ENCODE measurements at regions not wholly inside any gene's neighbourhood (a gene's known extent, or its start where the extent isn't known, plus 50 kb on each side); places are given as distances from the start of the nearest gene placed in this dataset.

- no peak for TF ChIP-seq ZNF274 (IDR thresholded peaks at IDR 0.05; ENCODE audit: low read depth, low read length)
- H3K4me3 ChIP-seq (ENCODE audit: low read length), result no peak overlapping the region
Observed at GRCh38 chr4:171759274-171759673, 53.9 kb upstream of the GALNTL6 start.

DNA sequence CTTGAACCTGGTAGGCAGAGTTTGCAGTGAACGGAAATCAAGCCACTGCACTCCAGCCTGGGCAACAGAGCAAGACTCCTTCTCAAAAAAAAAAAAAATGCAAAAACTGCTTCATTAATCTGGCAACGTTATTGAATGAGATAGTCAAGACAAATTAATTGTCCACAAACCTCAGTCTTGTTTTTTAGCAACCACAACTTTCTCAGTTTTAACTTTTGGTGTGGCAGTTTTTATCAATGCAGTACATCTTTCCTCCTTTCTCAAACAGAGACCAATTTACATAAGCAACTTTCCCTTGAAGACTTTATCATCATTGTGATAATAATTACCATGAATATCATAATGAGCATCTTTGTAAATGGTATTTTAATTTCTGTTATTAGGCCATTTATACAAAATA is 61.7 kb upstream of the GALNTL6 start:
- H3K4me3 ChIP-seq (ENCODE audit: low read length), result no peak overlapping the region
- TF ChIP-seq ZNF274 (IDR thresholded peaks at IDR 0.05; ENCODE audit: low read depth, low read length), result no peak

DNA sequence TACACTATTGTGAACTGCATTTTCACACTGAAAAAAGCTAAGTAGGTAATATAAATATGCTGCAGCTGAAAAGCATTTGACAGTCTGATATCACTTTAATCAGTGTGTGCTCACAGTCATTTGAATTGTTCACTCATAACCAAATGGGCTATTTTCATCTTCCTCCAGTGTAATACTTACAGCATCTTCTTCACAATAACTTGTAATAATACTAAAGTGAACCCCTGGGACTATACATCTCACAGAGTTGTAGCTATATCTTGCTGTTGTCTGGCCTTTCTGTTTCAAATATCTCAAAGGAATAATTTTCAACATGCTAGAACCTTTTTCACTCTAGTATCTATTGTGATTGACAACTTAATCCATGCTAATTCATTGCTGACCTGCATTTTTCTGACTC is 66.8 kb upstream of the GALNTL6 start:
- no peak for TF ChIP-seq ZNF274 (IDR thresholded peaks at IDR 0.05; ENCODE audit: low read depth, low read length)
- no peak overlapping the region for H3K4me3 ChIP-seq (ENCODE audit: low read length)

DNA sequence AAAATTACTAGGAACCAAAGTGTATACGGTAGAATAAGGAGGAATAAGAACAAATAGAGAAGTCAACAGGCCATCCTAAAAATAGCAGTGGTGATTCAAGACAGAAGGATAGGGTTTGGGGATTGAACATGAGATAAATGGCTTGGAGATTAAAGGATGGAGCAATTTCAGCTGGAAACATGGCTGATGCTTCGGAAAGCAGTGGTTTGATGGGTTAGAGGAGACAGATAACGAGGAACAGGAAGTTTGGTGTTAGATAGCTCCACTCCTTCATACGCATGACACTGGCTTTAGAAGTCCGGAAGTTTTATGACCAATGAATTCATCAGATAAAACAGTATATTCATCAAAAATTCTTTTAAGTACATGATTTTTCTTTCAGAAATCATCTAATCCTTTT is 70.8 kb upstream of the GALNTL6 start:
- no peak for TF ChIP-seq ZNF274 (IDR thresholded peaks at IDR 0.05; ENCODE audit: low read depth, low read length)
- no peak overlapping the region for H3K4me3 ChIP-seq (ENCODE audit: low read length)

- H3K4me3 ChIP-seq (ENCODE audit: low read length), result no peak overlapping the region
- no peak for TF ChIP-seq ZNF274 (IDR thresholded peaks at IDR 0.05; ENCODE audit: low read depth, low read length)
Observed at GRCh38 chr4:171727185-171727584, 86.0 kb upstream of the GALNTL6 start.

DNA sequence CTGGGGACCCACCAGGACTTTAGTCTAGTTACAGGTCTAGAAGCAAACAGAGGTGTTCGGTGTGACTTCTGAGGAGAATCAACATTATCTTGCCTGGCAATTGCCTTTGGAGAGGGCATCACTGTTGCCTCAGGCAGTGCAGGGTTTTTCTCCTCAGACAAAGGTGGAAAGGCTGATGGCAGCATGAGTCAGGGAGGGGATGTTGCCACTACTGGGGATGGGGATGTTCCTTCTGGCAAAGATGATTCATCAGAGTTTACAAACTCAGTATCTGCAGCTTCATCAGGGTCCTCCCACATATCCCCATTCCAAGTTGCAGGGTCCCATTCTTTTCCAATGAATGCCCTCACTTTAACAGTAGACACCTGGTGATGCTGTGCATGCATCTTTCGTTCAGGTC is 91.3 kb upstream of the GALNTL6 start:
- H3K4me3 ChIP-seq (ENCODE audit: low read length), result no peak overlapping the region
- no peak for TF ChIP-seq ZNF274 (IDR thresholded peaks at IDR 0.05; ENCODE audit: low read depth, low read length)

- no peak overlapping the region for H3K4me3 ChIP-seq (ENCODE audit: low read length)
- no peak for TF ChIP-seq ZNF274 (IDR thresholded peaks at IDR 0.05; ENCODE audit: low read depth, low read length)
Observed at GRCh38 chr4:171719691-171720090, 93.5 kb upstream of the GALNTL6 start.

DNA sequence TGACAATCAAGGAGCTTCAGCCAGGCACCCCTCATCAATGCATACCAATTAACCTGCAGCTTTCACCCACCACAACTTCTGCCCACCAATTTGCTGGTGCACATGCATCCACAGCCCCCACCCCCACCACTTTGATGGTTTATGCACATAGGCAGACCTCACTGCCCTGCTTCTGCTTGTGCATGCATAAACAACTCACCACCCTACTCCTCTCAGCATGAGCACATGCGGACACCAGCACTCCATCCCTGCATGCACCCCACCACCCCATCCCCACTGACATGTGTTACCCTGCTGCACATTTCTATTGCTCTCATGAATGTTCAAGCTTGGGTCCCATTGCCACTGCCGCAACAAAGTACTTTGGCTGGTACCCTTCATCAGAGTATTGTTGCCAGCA is 94.5 kb upstream of the GALNTL6 start:
- H3K4me3 ChIP-seq (ENCODE audit: low read length), result no peak overlapping the region
- no peak for TF ChIP-seq ZNF274 (IDR thresholded peaks at IDR 0.05; ENCODE audit: low read depth, low read length)

- H3K4me3 ChIP-seq (ENCODE audit: low read length), result no peak overlapping the region
- no peak for TF ChIP-seq ZNF274 (IDR thresholded peaks at IDR 0.05; ENCODE audit: low read depth, low read length)
Observed at GRCh38 chr4:171718069-171718468, 95.1 kb upstream of the GALNTL6 start.

DNA sequence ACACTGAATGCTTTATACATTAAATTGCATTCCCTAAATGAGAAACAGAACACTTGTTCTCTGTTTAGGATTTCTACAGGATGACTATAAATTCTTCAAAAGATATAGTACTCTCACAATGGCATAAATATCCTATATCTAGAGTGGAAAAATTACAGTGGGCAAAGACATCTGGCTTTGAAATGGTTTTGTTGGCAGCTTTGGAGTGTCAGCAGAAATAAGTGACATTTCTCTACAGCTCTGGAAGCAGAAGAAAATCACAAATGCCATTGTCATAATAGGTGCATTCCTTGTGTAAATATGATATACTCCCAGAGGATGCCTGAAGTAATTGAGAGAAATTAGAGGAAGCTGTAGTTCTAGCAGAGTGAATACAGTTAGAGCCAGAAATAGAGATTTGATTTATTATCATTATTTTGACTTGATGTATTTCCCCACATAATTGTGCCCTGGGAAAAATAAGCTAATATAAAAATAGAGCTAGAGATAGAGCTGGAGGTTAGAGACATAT is 95.9 kb upstream of the GALNTL6 start:
- H3K4me3 ChIP-seq (ENCODE audit: low read length), result no peak overlapping the region
- no peak for TF ChIP-seq ZNF274 (IDR thresholded peaks at IDR 0.05; ENCODE audit: low read depth, low read length)

DNA sequence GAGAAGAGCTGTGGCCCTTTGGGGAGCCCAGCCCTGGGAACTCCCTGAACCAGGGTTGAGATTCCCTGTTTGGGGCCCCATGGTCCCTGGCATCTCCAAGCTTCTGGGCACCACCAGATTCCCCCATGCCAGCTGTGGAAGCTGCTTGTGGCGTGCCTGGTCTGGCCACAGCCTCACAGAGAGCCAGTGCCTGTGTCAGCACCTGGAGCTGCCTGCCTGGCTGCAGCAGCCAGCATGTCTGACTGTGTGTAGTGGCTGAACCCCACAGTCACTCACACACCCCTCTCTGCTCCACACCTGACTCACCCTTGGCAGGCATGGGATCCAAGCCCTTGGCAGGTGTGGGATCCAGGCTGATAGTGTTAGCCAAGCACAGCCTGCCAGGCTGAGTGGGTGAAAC is 97.2 kb upstream of the GALNTL6 start:
- TF ChIP-seq ZNF274 (IDR thresholded peaks at IDR 0.05; ENCODE audit: low read depth, low read length), result no peak
- H3K4me3 ChIP-seq (ENCODE audit: low read length), result no peak overlapping the region

GRCh38 chr4:171714791-171715454 is 98.3 kb upstream of the GALNTL6 start:
- H3K4me3 ChIP-seq (ENCODE audit: low read length), result no peak overlapping the region
- TF ChIP-seq ZNF274 (IDR thresholded peaks at IDR 0.05; ENCODE audit: low read depth, low read length), result no peak

GRCh38 chr4:171710743-171711142 is 102.5 kb upstream of the GALNTL6 start:
- no peak for TF ChIP-seq ZNF274 (IDR thresholded peaks at IDR 0.05; ENCODE audit: low read depth, low read length)
- H3K4me3 ChIP-seq (ENCODE audit: low read length), result no peak overlapping the region

GRCh38 chr4:171676555-171677215 is 136.5 kb upstream of the GALNTL6 start:
- no peak overlapping the region for H3K4me3 ChIP-seq (ENCODE audit: low read length)
- no peak for TF ChIP-seq ZNF274 (IDR thresholded peaks at IDR 0.05; ENCODE audit: low read depth, low read length)

GRCh38 chr4:171674781-171675180 is 138.4 kb upstream of the GALNTL6 start:
- TF ChIP-seq ZNF274 (IDR thresholded peaks at IDR 0.05; ENCODE audit: low read depth, low read length), result no peak
- H3K4me3 ChIP-seq (ENCODE audit: low read length), result no peak overlapping the region

All from GM08714 (cell line).